ENCODE measurements at regions not wholly inside any gene's neighbourhood (a gene's known extent, or its start where the extent isn't known, plus 50 kb on each side); places are given as distances from the start of the nearest gene placed in this dataset.

DNA sequence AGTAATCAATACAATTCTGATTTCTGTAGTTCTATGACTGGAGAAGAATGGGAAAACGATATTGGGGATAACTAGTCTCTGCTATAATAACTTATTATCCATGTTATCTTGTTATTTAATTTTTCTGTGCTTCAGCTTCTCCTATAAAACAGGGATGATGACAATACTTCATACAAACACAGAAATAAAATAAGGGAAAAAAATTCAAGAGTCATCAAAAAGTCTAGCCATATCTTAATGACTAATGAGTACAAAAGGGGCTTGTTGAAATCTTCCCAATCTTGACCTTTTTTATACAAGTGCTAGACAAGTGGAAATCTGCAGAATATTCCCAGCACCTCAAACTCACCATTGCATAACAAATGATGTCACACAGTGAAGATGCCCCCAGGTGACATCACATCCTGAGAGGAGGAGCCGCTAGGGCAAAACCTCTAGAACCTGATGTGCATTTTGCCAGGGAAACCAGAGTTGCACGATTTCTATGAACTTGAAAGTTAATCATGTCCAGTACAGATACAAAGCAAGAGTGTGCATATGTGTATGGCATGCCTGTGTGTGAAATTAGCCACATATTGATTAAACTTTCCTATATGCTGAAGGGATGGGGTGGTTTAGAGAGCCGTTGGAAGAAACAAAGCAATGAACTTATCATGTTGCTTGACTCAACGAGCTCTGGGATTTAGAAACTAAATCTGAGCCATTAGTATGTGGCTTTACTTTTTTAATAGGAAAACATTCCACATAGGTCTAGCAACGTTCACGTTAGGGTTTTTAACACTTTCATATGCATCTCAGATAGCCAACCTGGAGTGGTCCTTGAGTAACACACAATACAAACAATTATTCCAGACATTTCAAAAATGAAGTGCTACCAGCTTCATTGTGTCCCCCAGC lies 278.9 kb downstream of the SLC4A3 start:
- peak in 1 of 2 donors; percentile 3 for DNase-seq (ENCODE audit: low read depth in 1 of 2, low spot score in 1 of 2)
- H3K27ac ChIP-seq = no peak overlapping the region
- no peaks in the 10 kb centered on the region for H3K36me3 ChIP-seq
- H3K4me1 ChIP-seq (ENCODE audit: low read depth) = no peaks in the 10 kb centered on the region
- TF ChIP-seq, protein P1, sequence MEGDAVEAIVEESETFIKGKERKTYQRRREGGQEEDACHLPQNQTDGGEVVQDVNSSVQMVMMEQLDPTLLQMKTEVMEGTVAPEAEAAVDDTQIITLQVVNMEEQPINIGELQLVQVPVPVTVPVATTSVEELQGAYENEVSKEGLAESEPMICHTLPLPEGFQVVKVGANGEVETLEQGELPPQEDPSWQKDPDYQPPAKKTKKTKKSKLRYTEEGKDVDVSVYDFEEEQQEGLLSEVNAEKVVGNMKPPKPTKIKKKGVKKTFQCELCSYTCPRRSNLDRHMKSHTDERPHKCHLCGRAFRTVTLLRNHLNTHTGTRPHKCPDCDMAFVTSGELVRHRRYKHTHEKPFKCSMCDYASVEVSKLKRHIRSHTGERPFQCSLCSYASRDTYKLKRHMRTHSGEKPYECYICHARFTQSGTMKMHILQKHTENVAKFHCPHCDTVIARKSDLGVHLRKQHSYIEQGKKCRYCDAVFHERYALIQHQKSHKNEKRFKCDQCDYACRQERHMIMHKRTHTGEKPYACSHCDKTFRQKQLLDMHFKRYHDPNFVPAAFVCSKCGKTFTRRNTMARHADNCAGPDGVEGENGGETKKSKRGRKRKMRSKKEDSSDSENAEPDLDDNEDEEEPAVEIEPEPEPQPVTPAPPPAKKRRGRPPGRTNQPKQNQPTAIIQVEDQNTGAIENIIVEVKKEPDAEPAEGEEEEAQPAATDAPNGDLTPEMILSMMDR (IDR thresholded peaks at IDR 0.05; ENCODE audit: low read depth, low read length) = no peak
- H3K27me3 ChIP-seq = no peaks in the 10 kb centered on the region
- no peaks in the 10 kb centered on the region for H3K9me3 ChIP-seq (ENCODE audit: low read depth)
- H3K4me3 ChIP-seq = no peak overlapping the region

- DNase-seq (ENCODE audit: low read depth in 1 of 2, low spot score in 1 of 2) = no peak
- TF ChIP-seq, protein P1 (IDR thresholded peaks at IDR 0.05; ENCODE audit: low read depth, low read length) = no peak
- Histone ChIP-seq H3K36me3 (no peaks in the 10 kb centered on the region), H3K4me1 (ENCODE audit: low read depth) (no peaks in the 10 kb centered on the region), H3K27ac (no peak overlapping the region), H3K27me3 (no peaks in the 10 kb centered on the region), H3K4me3 (no peak overlapping the region), H3K9me3 (ENCODE audit: low read depth) (no peaks in the 10 kb centered on the region)
These were observed 279.6 kb downstream of the SLC4A3 start for GRCh38 chr2:219907011-219907365.

DNA sequence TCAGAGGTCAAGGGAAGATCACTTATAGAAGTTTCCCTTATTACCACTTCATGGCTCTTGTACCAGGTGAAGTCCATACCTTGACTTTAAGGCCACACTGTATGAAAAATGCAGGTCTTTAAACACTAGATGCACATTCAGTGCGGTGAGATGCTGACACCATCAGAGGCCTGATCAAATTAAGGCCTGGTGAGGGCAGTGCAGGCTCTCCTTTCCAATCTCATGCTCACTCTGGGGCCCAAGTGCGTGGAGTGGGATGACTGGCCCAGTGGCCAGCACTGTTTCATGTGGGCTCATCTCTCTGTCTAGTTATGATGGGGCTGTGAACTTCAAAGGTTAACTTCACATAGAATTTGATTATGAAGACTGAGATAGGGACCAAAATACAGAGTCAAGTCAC lies 281.1 kb downstream of the SLC4A3 start:
- no peaks in the 10 kb centered on the region for H3K27me3 ChIP-seq
- H3K4me3 ChIP-seq = no peak overlapping the region
- no peak for DNase-seq (ENCODE audit: low read depth in 1 of 2, low spot score in 1 of 2)
- H3K27ac ChIP-seq = no peak overlapping the region
- TF ChIP-seq, protein P1 (IDR thresholded peaks at IDR 0.05; ENCODE audit: low read depth, low read length) = no peak
- H3K4me1 ChIP-seq (ENCODE audit: low read depth) = no peaks in the 10 kb centered on the region
- no peaks in the 10 kb centered on the region for H3K36me3 ChIP-seq
- no peaks in the 10 kb centered on the region for H3K9me3 ChIP-seq (ENCODE audit: low read depth)

DNA sequence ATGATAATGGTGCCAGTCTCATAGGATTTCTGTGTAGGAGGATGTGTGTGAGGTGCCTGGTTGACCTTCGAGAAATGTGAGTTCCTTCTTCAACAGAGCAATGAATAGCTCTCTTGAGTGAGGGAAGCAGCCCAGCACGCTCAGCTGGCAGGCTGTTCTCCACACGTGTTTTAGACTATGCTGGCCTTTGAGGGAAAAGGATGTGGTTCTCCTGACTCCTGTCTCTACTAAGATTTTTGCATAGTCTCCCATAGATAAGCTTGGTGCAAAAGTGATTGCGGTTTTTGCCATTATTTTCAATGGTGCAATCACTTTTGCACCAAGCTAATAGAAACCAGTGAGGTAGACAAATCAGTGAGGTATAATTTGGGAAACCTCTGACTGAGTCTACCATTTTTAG lies 284.1 kb downstream of the SLC4A3 start:
- Histone ChIP-seq H3K27ac (no peak overlapping the region), H3K36me3 (no peaks in the 10 kb centered on the region), H3K9me3 (ENCODE audit: low read depth) (no peaks in the 10 kb centered on the region), H3K4me3 (no peak overlapping the region), H3K27me3 (no peaks in the 10 kb centered on the region), H3K4me1 (ENCODE audit: low read depth) (no peaks in the 10 kb centered on the region)
- TF ChIP-seq, protein P1 (IDR thresholded peaks at IDR 0.05; ENCODE audit: low read depth, low read length) = no peak
- DNase-seq (ENCODE audit: low read depth in 1 of 2, low spot score in 1 of 2) = peak in 1 of 2 donors; percentile 2

DNA sequence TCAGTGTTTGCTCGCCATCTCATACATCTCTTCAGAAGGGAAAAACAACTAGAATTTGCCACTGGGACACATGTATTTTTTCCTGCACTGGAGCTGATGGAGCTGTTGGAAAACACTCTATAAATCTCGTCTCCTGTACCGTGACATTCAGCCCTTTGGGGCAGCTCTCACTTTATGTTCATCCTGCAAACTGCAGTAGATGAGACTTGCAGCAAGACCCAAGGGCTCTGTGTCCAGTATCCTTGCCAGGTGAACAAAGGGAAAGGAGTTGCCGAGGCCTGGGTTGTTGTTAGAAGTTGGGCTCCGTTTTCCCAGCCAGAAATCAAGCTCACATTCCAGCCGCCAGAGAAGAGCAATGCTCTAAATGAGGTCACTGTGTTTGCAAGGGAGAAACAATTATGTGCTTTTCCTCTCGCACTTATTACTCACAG lies 285.1 kb downstream of the SLC4A3 start:
- no peaks in the 10 kb centered on the region for H3K4me1 ChIP-seq (ENCODE audit: low read depth)
- H3K27ac ChIP-seq = no peak overlapping the region
- no peaks in the 10 kb centered on the region for H3K27me3 ChIP-seq
- no peaks in the 10 kb centered on the region for H3K9me3 ChIP-seq (ENCODE audit: low read depth)
- TF ChIP-seq, protein P1 (IDR thresholded peaks at IDR 0.05; ENCODE audit: low read depth, low read length) = no peak
- H3K4me3 ChIP-seq = no peak overlapping the region
- no peaks in the 10 kb centered on the region for H3K36me3 ChIP-seq
- DNase-seq (ENCODE audit: low read depth in 1 of 2, low spot score in 1 of 2) = peak; percentile 17 to 28

All from cardiac muscle cell (in vitro differentiated cells and primary cell).